Stimulated activated CD8-positive, alpha-beta memory T cell treated with anti-CD3 and anti-CD28 coated beads, Interleukin-7, amount 100 ng/mL, for 48 hours (primary cell): ENCODE measurements at regions not wholly inside any gene's neighbourhood (a gene's known extent, or its start where the extent isn't known, plus 50 kb on each side); places are given as distances from the start of the nearest gene placed in this dataset.

Source experiments
- DNase-seq, 2 donors: peaks; one replicate each; pipeline ENCODE4 v3.0.0-alpha.2; 2020; ENCODE audit warnings: low read depth in 1 of 2; ENCODE audit errors: extremely low read depth in 1 of 2

- DNase-seq: no peak
Measured at GRCh38 chr22:27298332-27298731, 503.2 kb downstream of the MN1 start.

DNA sequence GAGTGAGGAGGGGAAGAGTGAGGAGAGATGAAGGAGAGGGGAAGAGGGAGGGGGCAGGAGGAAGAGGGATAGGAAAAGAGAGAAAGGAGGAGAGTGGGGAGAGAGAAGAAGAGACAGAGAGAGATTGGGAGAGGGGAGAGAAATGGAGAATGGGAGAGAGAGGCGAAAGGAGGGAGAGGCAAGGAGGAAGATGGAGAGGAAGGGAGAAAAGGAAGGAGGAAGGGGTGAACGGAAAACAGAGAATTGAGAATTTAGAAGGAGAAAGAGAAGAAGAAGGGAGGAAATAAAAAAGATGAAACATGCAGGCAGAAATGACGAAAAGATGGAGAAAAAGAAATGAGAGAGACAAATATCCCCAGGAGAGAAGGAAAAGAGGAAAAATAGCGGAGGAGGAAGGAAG lies 502.8 kb downstream of the MN1 start:
- no peak for DNase-seq

GRCh38 chr22:27299181-27300085 lies 502.1 kb downstream of the MN1 start:
- no peak for DNase-seq

DNA sequence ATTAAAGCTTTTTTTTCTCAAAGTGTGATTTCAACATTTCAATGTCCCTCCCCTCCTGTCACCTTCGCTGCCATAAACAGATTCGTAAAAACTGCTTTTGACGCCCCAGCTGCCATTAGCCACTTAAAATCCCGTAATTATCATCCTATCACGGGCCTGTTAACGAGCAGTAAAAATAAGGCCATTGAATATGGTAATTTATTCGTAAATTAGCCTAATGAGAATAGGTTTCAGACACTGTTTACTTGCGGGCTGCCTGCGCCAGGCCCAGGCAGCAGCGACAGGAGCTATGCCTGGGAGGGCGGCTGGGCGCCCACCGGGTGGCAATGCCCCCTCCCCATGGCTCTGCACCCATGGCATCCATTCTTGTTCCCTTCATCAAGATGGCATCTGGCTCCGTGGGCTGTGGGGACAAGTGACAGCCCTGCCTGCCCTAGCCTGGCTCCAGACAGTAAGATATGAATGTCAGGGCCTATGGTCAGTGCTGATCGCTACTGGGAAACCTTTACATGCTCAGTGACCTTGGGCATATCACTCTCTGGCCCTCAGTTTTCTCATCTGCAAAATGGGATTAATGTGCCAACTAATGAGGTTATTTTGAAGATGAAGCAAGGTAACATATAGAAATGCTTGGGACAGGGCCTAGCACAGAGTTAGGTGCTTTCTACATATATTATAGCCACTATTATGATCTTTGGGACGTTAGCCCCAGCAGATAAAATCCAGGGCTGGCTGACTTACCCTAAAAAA lies 500.8 kb downstream of the MN1 start:
- DNase-seq: no peak

GRCh38 chr22:27302501-27302900 lies 499.1 kb downstream of the MN1 start:
- DNase-seq: no peak

- DNase-seq: no peak
Measured at GRCh38 chr22:27303718-27304117, 497.8 kb downstream of the MN1 start.

GRCh38 chr22:27306771-27307170 lies 494.8 kb downstream of the MN1 start:
- no peak for DNase-seq

GRCh38 chr22:27307545-27308247 lies 493.9 kb downstream of the MN1 start:
- DNase-seq: no peak

DNA sequence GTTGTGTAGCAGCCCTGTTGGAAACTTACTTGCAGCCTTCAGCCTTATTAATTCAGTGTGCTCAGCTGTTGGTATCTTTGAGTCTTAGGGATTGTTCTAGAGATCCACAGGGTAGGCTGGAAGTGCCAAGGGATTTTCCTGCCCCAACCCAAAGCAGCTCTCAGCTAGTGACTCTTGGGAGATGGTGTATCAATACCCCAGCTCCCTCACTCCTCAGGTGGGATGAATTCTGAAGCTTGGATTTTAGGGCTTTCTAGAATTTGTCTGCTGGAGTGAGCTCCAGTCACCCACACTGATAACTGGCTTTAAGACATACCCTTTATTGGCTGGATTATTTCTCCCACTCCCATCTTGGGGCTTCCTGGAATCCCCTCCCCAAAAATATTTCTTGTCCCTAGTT lies 493.0 kb downstream of the MN1 start:
- no peak for DNase-seq

GRCh38 chr22:27309697-27310096 lies 491.9 kb downstream of the MN1 start:
- no peak for DNase-seq

DNA sequence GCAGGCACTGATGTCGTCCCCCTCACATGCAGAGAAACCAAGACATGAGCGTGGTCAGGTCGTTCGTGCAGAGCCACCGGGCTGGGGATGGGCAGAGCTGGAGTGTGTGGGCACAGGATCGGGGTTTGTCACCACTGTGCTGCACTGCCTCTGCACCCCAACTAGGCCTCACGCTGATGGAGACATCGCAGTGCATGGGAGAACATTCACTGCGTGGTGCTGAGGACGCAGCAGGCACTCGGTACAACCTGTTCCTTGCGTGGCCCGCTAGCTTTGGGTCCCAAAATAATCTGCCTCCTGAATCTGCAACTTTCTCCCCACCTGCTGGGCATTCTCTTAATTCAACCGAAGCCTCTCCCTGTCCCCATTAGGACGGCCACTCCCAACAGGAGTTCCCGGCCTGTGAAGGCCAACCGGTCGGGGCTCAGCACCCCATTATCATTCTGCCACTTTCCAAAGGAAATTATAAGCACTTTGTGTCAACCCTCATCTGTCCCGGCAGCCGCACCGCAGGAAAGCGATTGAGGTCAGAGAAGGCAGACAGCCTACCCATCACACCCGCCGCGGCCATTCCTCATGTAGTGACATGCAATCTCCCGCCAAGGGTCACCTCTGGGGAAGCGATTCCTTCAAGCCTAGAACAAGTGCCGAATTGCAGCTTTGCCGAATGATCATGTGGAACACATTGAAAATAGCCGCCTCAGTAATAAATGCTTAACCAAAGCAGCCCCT lies 490.4 kb downstream of the MN1 start:
- no peak for DNase-seq

- DNase-seq: no peak
Measured at GRCh38 chr22:27311698-27312550, 489.6 kb downstream of the MN1 start.

- no peak for DNase-seq
Measured at GRCh38 chr22:27312565-27312964, 489.0 kb downstream of the MN1 start.

GRCh38 chr22:27312966-27313855 lies 488.3 kb downstream of the MN1 start:
- no peak for DNase-seq

- DNase-seq: no peak
Measured at GRCh38 chr22:27314276-27314807, 487.2 kb downstream of the MN1 start.

- DNase-seq: no peak
Measured at GRCh38 chr22:27315833-27316232, 485.7 kb downstream of the MN1 start.

GRCh38 chr22:27317096-27317495 lies 484.5 kb downstream of the MN1 start:
- DNase-seq: no peak

GRCh38 chr22:27317971-27318428 lies 483.6 kb downstream of the MN1 start:
- no peak for DNase-seq

DNA sequence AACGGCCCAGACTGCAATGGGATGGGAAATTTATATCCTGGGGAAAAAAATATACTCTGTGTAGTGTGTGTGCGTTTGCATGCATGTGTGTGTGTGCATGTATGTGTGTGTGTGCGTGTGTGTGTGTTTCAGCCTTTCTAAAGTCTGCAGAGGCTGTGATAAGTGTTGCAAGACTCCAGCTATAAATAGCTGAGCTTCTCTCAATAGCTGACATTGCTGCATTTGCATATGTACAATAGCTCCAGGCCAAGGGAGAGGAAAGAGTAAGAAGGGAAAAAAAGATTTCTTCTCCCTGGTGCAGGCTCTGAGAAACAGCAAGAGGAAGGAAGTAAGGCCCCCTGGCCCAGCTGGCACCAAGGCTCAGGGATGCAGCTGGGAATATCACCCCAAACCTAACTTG lies 483.0 kb downstream of the MN1 start:
- no peak for DNase-seq
